Testis (tissue), 2 donors: ENCODE measurements at regions not wholly inside any gene's neighbourhood (a gene's known extent, or its start where the extent isn't known, plus 50 kb on each side); places are given as distances from the start of the nearest gene placed in this dataset.

Source experiments
- POLR2A ChIP-seq: fragments of 450-650 bp; IDR thresholded peaks from one replicate; pipeline ENCODE4 v1.6.1; 2017; ENCODE audit warnings: antibody characterized with exemption, mild to moderate bottlenecking, moderate library complexity
- TF ChIP-seq, protein P1 (sequence below), 3 experiments: fragments of 450-650 bp in 2 of 3; fragments of 200-600 bp in 1 of 3; sonication (generic) in 1 of 3; IDR thresholded peaks; one replicate each; pipeline ENCODE4 v1.5.1; 2016 to 2019; ENCODE audit warnings: antibody characterized with exemption in 3 of 3, mild to moderate bottlenecking in 2 of 3, moderate library complexity in 1 of 3

DNA sequence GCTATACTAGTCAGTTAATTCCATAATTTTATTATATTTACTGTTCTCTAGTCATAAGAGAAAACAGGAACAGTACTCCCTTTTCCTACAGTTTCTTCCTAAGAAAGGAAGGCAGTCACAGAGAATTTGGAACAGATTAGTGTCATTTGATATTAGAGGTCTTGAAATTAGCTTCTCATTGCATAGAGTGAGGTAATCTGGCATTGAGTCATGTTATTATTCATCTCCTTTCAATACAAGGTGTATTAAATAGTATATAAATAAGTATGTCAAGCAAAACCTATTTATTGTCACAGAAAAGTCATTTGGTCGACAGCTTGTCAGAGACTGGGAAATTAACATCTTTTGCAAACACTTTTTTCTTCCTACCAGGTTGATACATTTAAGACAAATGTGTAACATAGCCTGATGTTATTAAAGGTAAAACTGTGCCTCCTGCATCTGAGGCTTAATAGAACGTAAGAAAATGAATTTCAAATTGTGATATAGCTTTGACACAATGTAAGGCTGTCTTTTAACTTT, 753.1 kb upstream of the FRG1 start:
- TF ChIP-seq, protein P1, sequence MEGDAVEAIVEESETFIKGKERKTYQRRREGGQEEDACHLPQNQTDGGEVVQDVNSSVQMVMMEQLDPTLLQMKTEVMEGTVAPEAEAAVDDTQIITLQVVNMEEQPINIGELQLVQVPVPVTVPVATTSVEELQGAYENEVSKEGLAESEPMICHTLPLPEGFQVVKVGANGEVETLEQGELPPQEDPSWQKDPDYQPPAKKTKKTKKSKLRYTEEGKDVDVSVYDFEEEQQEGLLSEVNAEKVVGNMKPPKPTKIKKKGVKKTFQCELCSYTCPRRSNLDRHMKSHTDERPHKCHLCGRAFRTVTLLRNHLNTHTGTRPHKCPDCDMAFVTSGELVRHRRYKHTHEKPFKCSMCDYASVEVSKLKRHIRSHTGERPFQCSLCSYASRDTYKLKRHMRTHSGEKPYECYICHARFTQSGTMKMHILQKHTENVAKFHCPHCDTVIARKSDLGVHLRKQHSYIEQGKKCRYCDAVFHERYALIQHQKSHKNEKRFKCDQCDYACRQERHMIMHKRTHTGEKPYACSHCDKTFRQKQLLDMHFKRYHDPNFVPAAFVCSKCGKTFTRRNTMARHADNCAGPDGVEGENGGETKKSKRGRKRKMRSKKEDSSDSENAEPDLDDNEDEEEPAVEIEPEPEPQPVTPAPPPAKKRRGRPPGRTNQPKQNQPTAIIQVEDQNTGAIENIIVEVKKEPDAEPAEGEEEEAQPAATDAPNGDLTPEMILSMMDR (IDR thresholded peaks at IDR 0.05): no peak
- no peak for TF ChIP-seq POLR2A
